GM12875 (cell line): ENCODE measurements at regions not wholly inside any gene's neighbourhood (a gene's known extent, or its start where the extent isn't known, plus 50 kb on each side); places are given as distances from the start of the nearest gene placed in this dataset.

Experiments
- H3K4me3 ChIP-seq: one replicate; pipeline ENCODE4 v1.5.1; 2011; ENCODE audit warnings: low read depth, low read length, control low read depth
- TF ChIP-seq, protein P1 (sequence below): IDR thresholded peaks from 2 replicates; pipeline ENCODE4 v1.5.1; 2011; ENCODE audit warnings: low read depth, mild to moderate bottlenecking, control low read depth, inconsistent platforms, low read length, moderate library complexity, borderline replicate concordance; ENCODE audit not compliant: insufficient read depth

DNA sequence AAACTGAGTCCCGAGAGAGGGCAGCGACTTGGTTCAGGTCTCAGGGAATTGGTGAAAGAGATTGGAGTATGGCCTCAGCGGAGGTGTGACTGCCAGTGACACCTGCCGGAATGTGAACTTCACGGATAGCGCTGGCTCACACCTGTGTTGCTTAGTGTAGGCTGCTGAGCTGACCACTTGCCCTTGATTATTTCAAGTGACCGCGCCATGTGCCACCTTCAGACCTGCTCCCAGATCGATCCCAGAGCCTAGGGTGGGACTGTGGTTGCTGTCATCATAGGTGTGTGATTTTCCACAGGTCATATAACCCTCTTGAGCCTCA, 134.8 kb downstream of the GLI2 start:
- H3K4me3 ChIP-seq: no peak overlapping the region
- TF ChIP-seq, protein P1, sequence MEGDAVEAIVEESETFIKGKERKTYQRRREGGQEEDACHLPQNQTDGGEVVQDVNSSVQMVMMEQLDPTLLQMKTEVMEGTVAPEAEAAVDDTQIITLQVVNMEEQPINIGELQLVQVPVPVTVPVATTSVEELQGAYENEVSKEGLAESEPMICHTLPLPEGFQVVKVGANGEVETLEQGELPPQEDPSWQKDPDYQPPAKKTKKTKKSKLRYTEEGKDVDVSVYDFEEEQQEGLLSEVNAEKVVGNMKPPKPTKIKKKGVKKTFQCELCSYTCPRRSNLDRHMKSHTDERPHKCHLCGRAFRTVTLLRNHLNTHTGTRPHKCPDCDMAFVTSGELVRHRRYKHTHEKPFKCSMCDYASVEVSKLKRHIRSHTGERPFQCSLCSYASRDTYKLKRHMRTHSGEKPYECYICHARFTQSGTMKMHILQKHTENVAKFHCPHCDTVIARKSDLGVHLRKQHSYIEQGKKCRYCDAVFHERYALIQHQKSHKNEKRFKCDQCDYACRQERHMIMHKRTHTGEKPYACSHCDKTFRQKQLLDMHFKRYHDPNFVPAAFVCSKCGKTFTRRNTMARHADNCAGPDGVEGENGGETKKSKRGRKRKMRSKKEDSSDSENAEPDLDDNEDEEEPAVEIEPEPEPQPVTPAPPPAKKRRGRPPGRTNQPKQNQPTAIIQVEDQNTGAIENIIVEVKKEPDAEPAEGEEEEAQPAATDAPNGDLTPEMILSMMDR: no peak

DNA sequence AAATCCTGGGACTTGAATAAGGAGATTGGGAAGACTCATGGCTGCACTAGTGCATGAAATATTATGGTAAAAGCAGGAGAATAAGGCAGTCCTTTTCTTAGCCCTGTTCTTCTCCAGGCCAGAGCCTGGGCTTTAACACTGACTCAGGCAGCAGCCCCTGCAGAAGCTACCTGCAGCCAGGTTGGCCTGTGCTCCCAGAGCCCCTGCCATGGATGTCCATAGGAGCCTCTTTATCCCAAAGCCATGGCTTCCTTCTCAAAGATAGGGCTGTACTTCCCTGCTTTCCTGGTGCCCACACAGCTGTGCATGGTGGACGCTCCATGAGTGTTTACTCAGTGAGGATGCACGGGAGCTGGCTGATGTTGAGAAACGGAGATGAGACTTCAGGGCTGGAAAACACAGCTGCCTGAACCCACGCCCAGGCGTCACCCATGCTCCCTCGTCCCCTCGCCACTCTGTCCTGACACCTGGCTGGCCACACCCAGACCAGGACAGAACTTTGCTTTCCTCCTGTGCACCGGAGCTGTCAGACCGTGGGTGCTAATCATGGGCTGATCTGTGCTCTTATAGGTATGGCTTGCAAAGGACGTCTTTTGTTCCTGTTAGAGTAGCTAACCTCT, 135.5 kb downstream of the GLI2 start:
- H3K4me3 ChIP-seq: no peak overlapping the region
- TF ChIP-seq, protein P1: no peak

DNA sequence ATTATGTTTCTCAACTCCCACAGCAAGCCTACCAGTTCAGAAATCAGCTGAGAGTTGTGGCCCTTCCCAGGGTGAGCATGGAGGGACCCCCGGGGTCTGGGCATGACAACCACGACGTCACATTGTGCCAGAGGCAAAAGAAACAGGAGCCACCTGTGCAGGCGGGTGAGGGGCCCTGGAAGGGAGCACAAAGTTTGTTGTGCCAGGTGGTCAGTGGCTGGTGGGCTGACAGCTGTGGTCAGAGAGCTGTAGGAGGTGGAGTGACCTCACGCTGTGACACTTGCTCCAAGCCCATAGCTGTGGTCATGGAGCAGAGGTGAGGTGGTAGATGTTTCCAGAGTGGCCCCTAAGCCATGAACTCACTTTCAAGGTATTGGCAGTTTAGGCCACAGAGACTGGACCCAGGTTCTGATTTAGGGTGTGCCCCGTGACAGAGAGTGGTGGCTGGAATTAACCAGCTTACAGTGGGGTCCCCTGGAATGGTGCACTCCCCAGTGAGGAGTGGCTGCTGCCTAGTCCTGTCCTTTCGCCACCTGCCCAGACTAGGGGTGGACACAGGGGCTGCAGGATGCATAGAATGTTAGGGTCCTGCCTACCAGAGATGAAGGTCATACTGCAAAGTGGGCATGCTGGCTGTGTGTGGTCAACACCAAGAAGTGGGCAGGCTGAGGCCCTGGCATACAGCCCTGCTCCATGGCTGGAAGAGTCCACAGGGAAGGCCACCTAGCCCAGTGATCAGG, 136.4 kb downstream of the GLI2 start:
- TF ChIP-seq, protein P1: no peak
- no peak overlapping the region for H3K4me3 ChIP-seq

DNA sequence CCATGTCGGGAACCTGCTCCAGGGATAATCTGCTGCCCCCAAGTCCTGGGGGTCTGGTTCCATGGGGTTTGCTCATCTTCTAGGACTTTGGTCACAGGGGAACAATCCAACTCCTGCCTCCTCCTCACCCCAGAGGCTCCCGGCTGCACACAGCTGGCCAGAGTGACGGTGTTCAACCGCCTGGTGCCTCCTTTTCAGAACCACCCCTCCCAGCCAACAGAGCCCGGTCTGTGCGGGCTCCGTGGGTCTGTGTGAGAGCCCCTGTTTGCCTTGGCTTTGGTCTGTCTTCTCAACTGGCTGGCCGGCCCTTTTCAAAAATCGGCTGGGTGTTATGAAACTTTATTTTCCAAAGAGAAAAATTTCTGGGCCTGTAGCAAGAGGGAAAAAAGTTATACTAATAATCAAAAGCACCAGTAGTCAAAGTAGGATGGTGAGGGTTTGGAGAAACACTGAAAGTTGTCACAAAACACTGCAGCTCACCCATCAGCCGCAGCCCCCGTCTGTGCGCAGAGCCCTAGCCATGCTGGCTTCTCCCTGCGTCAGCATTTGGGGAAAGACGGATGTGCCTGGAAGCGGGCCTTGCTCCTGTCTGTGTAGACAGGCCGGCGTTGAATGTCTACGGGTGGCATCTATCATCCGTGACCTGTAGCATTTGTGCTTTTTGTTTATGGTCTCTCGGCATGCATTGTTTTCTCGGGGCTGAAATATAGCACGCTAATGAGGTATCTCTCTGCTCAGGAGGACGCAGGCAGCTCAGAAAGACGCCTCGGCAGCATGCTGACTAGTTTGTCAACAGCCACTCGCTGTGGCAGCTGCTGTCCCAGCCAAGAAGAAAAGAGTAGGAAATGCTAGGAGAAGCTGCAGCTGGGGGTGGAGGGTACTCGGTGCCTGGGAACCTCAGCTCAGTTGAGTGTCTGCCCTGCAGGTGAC, 138.6 kb downstream of the GLI2 start:
- H3K4me3 ChIP-seq: no peak overlapping the region
- TF ChIP-seq, protein P1: no peak

DNA sequence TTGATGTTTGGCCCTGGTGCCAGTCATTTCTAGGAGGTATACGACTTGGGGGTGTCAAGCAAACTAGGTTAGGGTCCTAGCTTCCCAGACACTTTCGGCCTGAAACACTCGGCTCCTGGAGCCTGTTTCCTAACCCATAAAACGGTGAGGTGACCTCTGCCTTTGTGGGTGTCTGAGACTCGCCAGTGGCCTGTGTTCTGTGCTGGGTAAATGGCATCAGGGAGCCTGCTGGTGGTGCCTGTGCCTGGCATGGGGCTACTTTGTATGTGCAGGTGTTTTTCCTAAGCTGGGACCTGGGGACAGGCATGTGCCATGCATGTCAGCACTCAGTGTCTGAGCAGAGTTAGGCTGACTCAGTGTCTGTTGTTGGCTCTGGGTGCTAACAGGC, 139.2 kb downstream of the GLI2 start:
- no peak overlapping the region for H3K4me3 ChIP-seq
- TF ChIP-seq, protein P1: no peak

DNA sequence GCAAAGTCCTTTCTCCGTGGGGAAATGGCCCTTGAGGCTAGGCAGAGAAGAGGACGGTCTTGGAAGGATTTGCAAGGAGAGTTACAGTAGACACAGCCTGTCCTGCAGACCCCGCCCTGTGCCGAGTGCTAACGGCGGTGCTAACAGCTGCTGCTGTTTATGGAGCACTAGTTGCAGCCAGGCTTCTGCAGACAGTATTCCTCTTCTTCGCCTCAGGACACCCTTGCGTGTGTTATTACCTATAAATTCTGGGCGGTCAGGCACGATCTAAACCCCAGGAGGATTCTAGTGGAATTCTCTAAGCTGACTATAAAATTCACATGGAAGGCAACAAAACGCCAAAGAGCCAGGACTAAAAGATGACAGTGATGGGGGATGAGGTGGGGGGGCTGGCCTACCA, 139.8 kb downstream of the GLI2 start:
- TF ChIP-seq, protein P1: no peak

More for the DNA sequence above, 139.8 kb downstream of the GLI2 start:
- no peak overlapping the region for H3K4me3 ChIP-seq
